Neural cell (in vitro differentiated cells): ENCODE measurements at regions not wholly inside any gene's neighbourhood (a gene's known extent, or its start where the extent isn't known, plus 50 kb on each side); places are given as distances from the start of the nearest gene placed in this dataset.
A peak's percentile ranks its signal among the peaks of the same experiment; 100 is the strongest.

Source experiments
- H2AFZ ChIP-seq: fragments of 200-600, 300-800 bp; sonication (generic), shearing (Covaris generic); 2 replicates; pipeline ENCODE4 v1.6.0; 2014; ENCODE audit warnings: low read depth, mild to moderate bottlenecking, antibody characterized with exemption, low read length, moderate library complexity
- H3F3A ChIP-seq: fragments of 200-600 bp; shearing (Covaris generic); 2 replicates; pipeline ENCODE4 v1.6.1; 2016; ENCODE audit warnings: mild to moderate bottlenecking, moderate library complexity, mixed read lengths, antibody characterized with exemption, low read length; ENCODE audit not compliant: insufficient read depth, poor library complexity, severe bottlenecking
- H3K27ac ChIP-seq: fragments of 200-600, 300-800 bp; sonication (generic), shearing (Covaris generic); 2 replicates; pipeline ENCODE4 v1.5.1; 2014; ENCODE audit warnings: mild to moderate bottlenecking, low read length, moderate library complexity
- H3K27me3 ChIP-seq: fragments of 300-800, 200-600 bp; sonication (generic), shearing (Covaris generic); 2 replicates; pipeline ENCODE4 v1.6.0; 2014; ENCODE audit warnings: mild to moderate bottlenecking, low read depth, low read length, moderate library complexity; ENCODE audit not compliant: insufficient read depth
- H3K36me3 ChIP-seq: fragments of 300-800, 200-600 bp; sonication (generic), shearing (Covaris generic); 2 replicates; pipeline ENCODE4 v1.5.1; 2014; ENCODE audit warnings: mild to moderate bottlenecking, antibody characterized with exemption, low read length, moderate library complexity; ENCODE audit not compliant: insufficient read depth
- H3K4me2 ChIP-seq: fragments of 300-800, 200-600 bp; sonication (generic), shearing (Covaris generic); 2 replicates; pipeline ENCODE4 v1.6.0; 2014; ENCODE audit warnings: mild to moderate bottlenecking, low read length
- H3K4me3 ChIP-seq: fragments of 300-800, 200-600 bp; sonication (generic), shearing (Covaris generic); 2 replicates; pipeline ENCODE4 v1.5.1; 2014; ENCODE audit warnings: mild to moderate bottlenecking, low read length, moderate library complexity
- H3K79me2 ChIP-seq: fragments of 200-600 bp; shearing (Covaris generic); replicated peaks from 2 replicates; pipeline ENCODE4 v1.6.0; 2014; ENCODE audit warnings: mild to moderate bottlenecking, low read length, moderate library complexity; ENCODE audit not compliant: insufficient read depth
- H3K9ac ChIP-seq: fragments of 300-800, 200-600 bp; sonication (generic), shearing (Covaris generic); 2 replicates; pipeline ENCODE4 v1.6.1; 2016; ENCODE audit warnings: mild to moderate bottlenecking, low read length, mixed read lengths
- H3K9me2 ChIP-seq: fragments of 200-600 bp; shearing (Covaris generic); 2 replicates; pipeline ENCODE4 v1.6.1; 2016; ENCODE audit warnings: mild to moderate bottlenecking, low read length, mixed read lengths; ENCODE audit not compliant: insufficient read depth
- H3K9me3 ChIP-seq: fragments of 200-600, 300-800 bp; sonication (generic), shearing (Covaris generic); 2 replicates; pipeline ENCODE4 v1.6.1; 2016; ENCODE audit warnings: mild to moderate bottlenecking, mixed run types, low read length, moderate library complexity, mixed read lengths
- H4K20me1 ChIP-seq: fragments of 200-600 bp; shearing (Covaris generic); 2 replicates; pipeline ENCODE4 v1.6.1; 2016; ENCODE audit warnings: mild to moderate bottlenecking, mixed run types; ENCODE audit not compliant: insufficient read depth
- CTCF ChIP-seq: fragments of 450-650 bp; IDR thresholded peaks from 2 replicates; pipeline ENCODE4 v1.5.1; 2014; ENCODE audit warnings: antibody characterized with exemption, mild to moderate bottlenecking, moderate library complexity; ENCODE audit not compliant: poor library complexity, severe bottlenecking
- EP300 ChIP-seq: fragments of 450-650 bp; conservative IDR thresholded peaks from 2 replicates; pipeline ENCODE4 v1.6.1; 2014; ENCODE audit warnings: antibody characterized with exemption, mild to moderate bottlenecking, moderate library complexity; ENCODE audit not compliant: poor library complexity, severe bottlenecking
- EZH2 ChIP-seq: fragments of 200-600, 300-800 bp; shearing (Covaris generic), sonication (generic); IDR thresholded peaks from 2 replicates; pipeline ENCODE4 v1.6.1; 2014; ENCODE audit warnings: antibody characterized with exemption, low read length, borderline replicate concordance, mild to moderate bottlenecking; ENCODE audit not compliant: insufficient read depth, poor library complexity, severe bottlenecking
- MXI1 ChIP-seq: fragments of 450-650 bp; conservative IDR thresholded peaks from 2 replicates; pipeline ENCODE4 v1.6.1; 2014; ENCODE audit warnings: antibody characterized with exemption, mild to moderate bottlenecking; ENCODE audit not compliant: poor library complexity, severe bottlenecking
- POLR2AphosphoS5 ChIP-seq: IDR thresholded peaks from 2 replicates; pipeline ENCODE4 v1.6.1; 2012
- RAD21 ChIP-seq: fragments of 450-650 bp; conservative IDR thresholded peaks from 2 replicates; pipeline ENCODE4 v1.6.1; 2014; ENCODE audit warnings: antibody characterized with exemption, mild to moderate bottlenecking, moderate library complexity
- SMC3 ChIP-seq: fragments of 450-650 bp; conservative IDR thresholded peaks from 2 replicates; pipeline ENCODE4 v1.6.1; 2014; ENCODE audit warnings: antibody characterized with exemption, mild to moderate bottlenecking, moderate library complexity; ENCODE audit not compliant: poor library complexity
- TAF1 ChIP-seq: IDR thresholded peaks from 2 replicates; pipeline ENCODE4 v1.6.1; 2012; ENCODE audit warnings: low read depth
- TF ChIP-seq, protein P1 (sequence below): IDR thresholded peaks from 2 replicates; pipeline ENCODE4 v1.6.1; 2012; ENCODE audit warnings: borderline replicate concordance

DNA sequence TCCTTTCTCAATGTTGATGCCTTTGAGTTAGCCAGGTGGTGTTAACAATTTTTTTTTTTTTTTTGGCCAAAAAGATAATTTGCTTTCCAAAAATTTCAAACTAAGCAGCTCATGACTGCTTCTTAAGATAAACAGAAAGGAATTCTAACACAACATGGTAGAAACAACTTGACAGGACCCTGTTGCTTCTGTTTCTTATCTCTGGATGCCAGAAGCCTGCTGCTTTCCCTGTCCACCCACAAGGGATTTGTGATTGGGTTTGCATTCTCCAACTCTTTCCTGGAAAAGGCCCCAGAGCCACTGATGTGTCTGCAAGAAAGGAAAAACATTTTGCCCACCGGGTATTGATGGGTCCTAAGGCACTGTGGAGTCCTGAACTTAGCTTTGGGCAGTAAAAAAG is 217.2 kb upstream of the PKDCC start:
- no peaks in the 10 kb centered on the region for H4K20me1 ChIP-seq
- no peak overlapping the region for H3K9ac ChIP-seq
- H3K4me2 ChIP-seq, result no peak overlapping the region
- H2AFZ ChIP-seq, result no peak overlapping the region
- H3K9me2 ChIP-seq, result no peaks in the 10 kb centered on the region
- no peaks in the 10 kb centered on the region for H3K9me3 ChIP-seq
- no peaks in the 10 kb centered on the region for H3K36me3 ChIP-seq
- no peaks in the 10 kb centered on the region for H3K79me2 ChIP-seq
- no peaks in the 10 kb centered on the region for H3F3A ChIP-seq
- no peak overlapping the region for H3K27ac ChIP-seq
- no peaks in the 10 kb centered on the region for H3K27me3 ChIP-seq
- TF ChIP-seq POLR2AphosphoS5 (no peak), SMC3 (no peak), EP300 (no peak), MXI1 (no peak)
- no peak overlapping the region for H3K4me3 ChIP-seq

GRCh38 chr2:41832218-41832617 is 215.6 kb upstream of the PKDCC start:
- no peak overlapping the region for H3K4me2 ChIP-seq
- H3K9ac ChIP-seq, result no peak overlapping the region
- H2AFZ ChIP-seq, result no peak overlapping the region
- no peaks in the 10 kb centered on the region for H4K20me1 ChIP-seq
- H3K9me2 ChIP-seq, result no peaks in the 10 kb centered on the region
- H3K9me3 ChIP-seq, result no peaks in the 10 kb centered on the region
- no peaks in the 10 kb centered on the region for H3K79me2 ChIP-seq
- H3K27me3 ChIP-seq, result peaks cover 2% of the 10 kb centered on the region
- H3K4me3 ChIP-seq, result no peak overlapping the region
- TF ChIP-seq TAF1 (no peak), RAD21 (no peak), SMC3 (no peak), EP300 (no peak), POLR2AphosphoS5 (no peak), MXI1 (no peak), EZH2 (no peak), CTCF (no peak)
- TF ChIP-seq, protein P1, sequence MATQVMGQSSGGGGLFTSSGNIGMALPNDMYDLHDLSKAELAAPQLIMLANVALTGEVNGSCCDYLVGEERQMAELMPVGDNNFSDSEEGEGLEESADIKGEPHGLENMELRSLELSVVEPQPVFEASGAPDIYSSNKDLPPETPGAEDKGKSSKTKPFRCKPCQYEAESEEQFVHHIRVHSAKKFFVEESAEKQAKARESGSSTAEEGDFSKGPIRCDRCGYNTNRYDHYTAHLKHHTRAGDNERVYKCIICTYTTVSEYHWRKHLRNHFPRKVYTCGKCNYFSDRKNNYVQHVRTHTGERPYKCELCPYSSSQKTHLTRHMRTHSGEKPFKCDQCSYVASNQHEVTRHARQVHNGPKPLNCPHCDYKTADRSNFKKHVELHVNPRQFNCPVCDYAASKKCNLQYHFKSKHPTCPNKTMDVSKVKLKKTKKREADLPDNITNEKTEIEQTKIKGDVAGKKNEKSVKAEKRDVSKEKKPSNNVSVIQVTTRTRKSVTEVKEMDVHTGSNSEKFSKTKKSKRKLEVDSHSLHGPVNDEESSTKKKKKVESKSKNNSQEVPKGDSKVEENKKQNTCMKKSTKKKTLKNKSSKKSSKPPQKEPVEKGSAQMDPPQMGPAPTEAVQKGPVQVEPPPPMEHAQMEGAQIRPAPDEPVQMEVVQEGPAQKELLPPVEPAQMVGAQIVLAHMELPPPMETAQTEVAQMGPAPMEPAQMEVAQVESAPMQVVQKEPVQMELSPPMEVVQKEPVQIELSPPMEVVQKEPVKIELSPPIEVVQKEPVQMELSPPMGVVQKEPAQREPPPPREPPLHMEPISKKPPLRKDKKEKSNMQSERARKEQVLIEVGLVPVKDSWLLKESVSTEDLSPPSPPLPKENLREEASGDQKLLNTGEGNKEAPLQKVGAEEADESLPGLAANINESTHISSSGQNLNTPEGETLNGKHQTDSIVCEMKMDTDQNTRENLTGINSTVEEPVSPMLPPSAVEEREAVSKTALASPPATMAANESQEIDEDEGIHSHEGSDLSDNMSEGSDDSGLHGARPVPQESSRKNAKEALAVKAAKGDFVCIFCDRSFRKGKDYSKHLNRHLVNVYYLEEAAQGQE, result no peak
- no peak overlapping the region for H3K27ac ChIP-seq
- no peaks in the 10 kb centered on the region for H3K36me3 ChIP-seq
- H3F3A ChIP-seq, result no peaks in the 10 kb centered on the region

DNA sequence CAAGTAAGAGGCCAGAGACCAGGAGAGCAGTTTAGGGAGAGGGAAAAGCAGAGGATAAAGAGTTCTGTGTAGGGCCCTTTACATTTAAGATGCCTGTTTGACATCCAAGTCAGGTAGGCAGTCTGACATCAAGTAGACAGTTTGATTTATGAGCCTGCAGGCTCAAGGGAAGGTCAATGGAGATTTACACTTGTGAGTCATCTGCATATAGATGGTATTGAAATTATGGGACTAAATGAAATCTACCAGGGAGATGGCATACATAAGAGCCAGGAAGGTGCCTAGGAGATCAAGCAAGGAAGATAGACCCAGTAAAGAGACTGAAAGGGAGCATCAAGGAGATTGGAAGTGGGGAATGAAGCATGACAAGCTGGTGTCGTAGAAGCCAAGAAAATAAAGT is 212.4 kb upstream of the PKDCC start:
- Histone ChIP-seq H3K9me3 (no peaks in the 10 kb centered on the region), H3K27ac (peak overlapping the region; percentile 3), H3K36me3 (no peaks in the 10 kb centered on the region), H2AFZ (no peak overlapping the region), H3K27me3 (peaks cover 15% of the 10 kb centered on the region), H3K9ac (no peak overlapping the region), H3F3A (no peaks in the 10 kb centered on the region), H3K79me2 (no peaks in the 10 kb centered on the region), H3K4me2 (no peak overlapping the region), H3K4me3 (no peak overlapping the region), H4K20me1 (no peaks in the 10 kb centered on the region), H3K9me2 (no peaks in the 10 kb centered on the region)
- TF ChIP-seq RAD21, result no peak
- no peak for TF ChIP-seq TAF1
- TF ChIP-seq EZH2, result no peak
- TF ChIP-seq EP300, result no peak
- TF ChIP-seq, protein P1, result no peak
- no peak for TF ChIP-seq SMC3
- TF ChIP-seq MXI1, result no peak
- TF ChIP-seq POLR2AphosphoS5, result no peak
- TF ChIP-seq CTCF, result no peak
